CD14-positive monocyte (primary cell): ENCODE measurements at regions not wholly inside any gene's neighbourhood (a gene's known extent, or its start where the extent isn't known, plus 50 kb on each side); places are given as distances from the start of the nearest gene placed in this dataset.

Experiments used
- DNase-seq, 3 donors: peaks; one replicate each; pipeline ENCODE4 v3.0.0-alpha.2; 2011 to 2022
- H2AFZ ChIP-seq: 2 replicates; pipeline ENCODE4 v1.6.0; 2012; ENCODE audit warnings: mild to moderate bottlenecking, low read depth, low read length, inconsistent platforms; ENCODE audit not compliant: insufficient read depth, poor library complexity, severe bottlenecking
- H3K27ac ChIP-seq, 2 donors: 1 replicate in 1 of 2; 2 replicates in 1 of 2; pipeline ENCODE4 v1.5.1; 2012 to 2013; ENCODE audit warnings: low read length in 2 of 2, control low read depth in 1 of 2, inconsistent platforms in 1 of 2, low read depth in 1 of 2, mild to moderate bottlenecking in 1 of 2
- H3K27me3 ChIP-seq, 2 donors: one replicate each; pipeline versions ENCODE4 v1.6.0 to v1.6.1; 2011 to 2013; ENCODE audit warnings: low read length in 2 of 2; ENCODE audit not compliant: control insufficient read depth in 2 of 2, insufficient read depth in 2 of 2
- H3K36me3 ChIP-seq, 2 donors: replicated peaks in 1 of 2; 1 replicate in 1 of 2; 2 replicates in 1 of 2; pipeline versions ENCODE4 v1.5.1 to v1.6.1; 2012 to 2013; ENCODE audit warnings: low read length in 2 of 2, control low read depth in 1 of 2, inconsistent platforms in 1 of 2, mild to moderate bottlenecking in 1 of 2; ENCODE audit not compliant: insufficient read depth in 2 of 2, control insufficient read depth in 1 of 2
- H3K4me1 ChIP-seq, 2 donors: 1 replicate in 1 of 2; 2 replicates in 1 of 2; pipeline versions ENCODE4 v1.5.1 to v1.6.1; 2012 to 2013; ENCODE audit warnings: low read length in 2 of 2, control low read depth in 1 of 2, inconsistent platforms in 1 of 2, mild to moderate bottlenecking in 1 of 2, moderate library complexity in 1 of 2; ENCODE audit not compliant: insufficient read depth in 2 of 2, control insufficient read depth in 1 of 2
- H3K4me2 ChIP-seq: replicated peaks from 2 replicates; pipeline ENCODE3; 2012; ENCODE audit warnings: low read length, moderate library complexity, mild to moderate bottlenecking; ENCODE audit not compliant: poor library complexity, severe bottlenecking; ENCODE audit errors: extremely low read depth
- H3K4me3 ChIP-seq, 3 experiments: fragments of 200-600 bp in 1 of 3; sonication (generic) in 1 of 3; replicated peaks in 1 of 3; 1 replicate in 2 of 3; 2 replicates in 1 of 3; pipeline ENCODE4 v1.5.1; 2011 to 2013; ENCODE audit warnings: low read length in 3 of 3, mild to moderate bottlenecking in 3 of 3, control low read depth in 2 of 3, low read depth in 2 of 3, inconsistent platforms in 1 of 3, moderate library complexity in 1 of 3
- H3K79me2 ChIP-seq: 2 replicates; pipeline ENCODE4 v1.6.0; 2012; ENCODE audit warnings: mild to moderate bottlenecking, control low read depth, inconsistent platforms, low read length, moderate library complexity; ENCODE audit not compliant: insufficient read depth
- H3K9ac ChIP-seq: 2 replicates; pipeline ENCODE4 v1.6.0; 2017; ENCODE audit warnings: low read length, mild to moderate bottlenecking; ENCODE audit not compliant: insufficient read depth, poor library complexity, severe bottlenecking
- H3K9me3 ChIP-seq, 2 donors: replicated peaks in 1 of 2; 1 replicate in 1 of 2; 2 replicates in 1 of 2; pipeline versions ENCODE4 v1.5.1 to v1.6.1; 2012 to 2013; ENCODE audit warnings: low read length in 2 of 2, control low read depth in 1 of 2; ENCODE audit not compliant: control insufficient read depth in 1 of 2, insufficient read depth in 1 of 2
- H4K20me1 ChIP-seq: 2 replicates; pipeline ENCODE4 v1.6.0; 2012; ENCODE audit warnings: mild to moderate bottlenecking, low read length, control low read depth, moderate library complexity; ENCODE audit not compliant: insufficient read depth
- H3K27ac Mint-ChIP-seq, 7 donors: one replicate each; pipeline ENCODE4 v1.8.0; 2020; ENCODE audit warnings: mild to moderate bottlenecking in 7 of 7, mixed read lengths in 7 of 7, moderate library complexity in 6 of 7, inconsistent platforms in 2 of 7
- H3K27me3 Mint-ChIP-seq, 3 donors: one replicate each; pipeline ENCODE4 v1.8.0; 2021 to 2022; ENCODE audit warnings: low read depth in 3 of 3, mild to moderate bottlenecking in 3 of 3, mixed read lengths in 3 of 3, moderate library complexity in 3 of 3, inconsistent platforms in 1 of 3
- H3K36me3 Mint-ChIP-seq, 2 donors: one replicate each; pipeline ENCODE4 v1.8.0; 2020; ENCODE audit warnings: mixed read lengths in 2 of 2, inconsistent platforms in 1 of 2, mild to moderate bottlenecking in 1 of 2
- H3K4me1 Mint-ChIP-seq: one replicate; pipeline ENCODE4 v1.8.0; 2020; ENCODE audit warnings: mild to moderate bottlenecking, mixed read lengths
- H3K4me3 Mint-ChIP-seq, 2 donors: one replicate each; pipeline ENCODE4 v1.8.0; 2020; ENCODE audit warnings: mild to moderate bottlenecking in 2 of 2, mixed read lengths in 2 of 2, moderate library complexity in 1 of 2
- H3K9me3 Mint-ChIP-seq, 7 donors: one replicate each; pipeline ENCODE4 v1.8.0; 2020 to 2022; ENCODE audit warnings: mixed read lengths in 7 of 7, mild to moderate bottlenecking in 6 of 7, moderate library complexity in 6 of 7, inconsistent platforms in 2 of 7
- WGBS: methylation state at CpG from one replicate; pipeline ENCODE4 v1.1.5; 2013; ENCODE audit warnings: missing lambda C conversion rate; ENCODE audit not compliant: insufficient coverage; 5-methylcytosine and 5-hydroxymethylcytosine counted together
- intact Hi-C, 2 donors: fragments of 100-400 bp; cut with micrococcal nuclease; formaldehyde crosslinking; loops; one replicate each; pipeline versions ENCODE4 v1.15.0 to v1.15.1; 2023
- TF ChIP-seq, protein P1 (sequence below): fragments of 200-600 bp; IDR thresholded peaks from one replicate; pipeline ENCODE4 v1.8.0; 2022; ENCODE audit warnings: antibody characterized with exemption, mild to moderate bottlenecking

- peaks cover 1 to 20% (median 8%) of the 10 kb centered on the region in 7 donors for H3K9me3 Mint-ChIP-seq
- intact Hi-C loops, result no loop called here
- DNase-seq, result no peak
- no peaks in the 10 kb centered on the region for H3K27me3 ChIP-seq
- H3K4me2 ChIP-seq, result no peak overlapping the region
- no CpG with 5 or more reads among the region's 1 CpG for WGBS
- H3K36me3 Mint-ChIP-seq, result no peaks in the 10 kb centered on the region
- H4K20me1 ChIP-seq, result no peaks in the 10 kb centered on the region
- no peak overlapping the region for H3K9ac ChIP-seq
- no peak overlapping the region for H2AFZ ChIP-seq
- no peaks in the 10 kb centered on the region for H3K79me2 ChIP-seq
- no peaks in the 10 kb centered on the region for H3K4me1 Mint-ChIP-seq
- H3K27ac ChIP-seq, result no peak overlapping the region
- peaks cover 0 to 4% (median 1%) of the 10 kb centered on the region in 3 donors for H3K27me3 Mint-ChIP-seq
- H3K9me3 ChIP-seq, result no peaks in the 10 kb centered on the region
- no peaks in the 10 kb centered on the region for H3K4me1 ChIP-seq
- no peak overlapping the region for H3K4me3 Mint-ChIP-seq
- TF ChIP-seq, protein P1, sequence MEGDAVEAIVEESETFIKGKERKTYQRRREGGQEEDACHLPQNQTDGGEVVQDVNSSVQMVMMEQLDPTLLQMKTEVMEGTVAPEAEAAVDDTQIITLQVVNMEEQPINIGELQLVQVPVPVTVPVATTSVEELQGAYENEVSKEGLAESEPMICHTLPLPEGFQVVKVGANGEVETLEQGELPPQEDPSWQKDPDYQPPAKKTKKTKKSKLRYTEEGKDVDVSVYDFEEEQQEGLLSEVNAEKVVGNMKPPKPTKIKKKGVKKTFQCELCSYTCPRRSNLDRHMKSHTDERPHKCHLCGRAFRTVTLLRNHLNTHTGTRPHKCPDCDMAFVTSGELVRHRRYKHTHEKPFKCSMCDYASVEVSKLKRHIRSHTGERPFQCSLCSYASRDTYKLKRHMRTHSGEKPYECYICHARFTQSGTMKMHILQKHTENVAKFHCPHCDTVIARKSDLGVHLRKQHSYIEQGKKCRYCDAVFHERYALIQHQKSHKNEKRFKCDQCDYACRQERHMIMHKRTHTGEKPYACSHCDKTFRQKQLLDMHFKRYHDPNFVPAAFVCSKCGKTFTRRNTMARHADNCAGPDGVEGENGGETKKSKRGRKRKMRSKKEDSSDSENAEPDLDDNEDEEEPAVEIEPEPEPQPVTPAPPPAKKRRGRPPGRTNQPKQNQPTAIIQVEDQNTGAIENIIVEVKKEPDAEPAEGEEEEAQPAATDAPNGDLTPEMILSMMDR, result no peak
- H3K4me3 ChIP-seq, result no peak overlapping the region
- no peak overlapping the region for H3K27ac Mint-ChIP-seq
- no peaks in the 10 kb centered on the region for H3K36me3 ChIP-seq
Measured at GRCh38 chr5:32889078-32889477, 178.0 kb downstream of the NPR3 start.

DNA sequence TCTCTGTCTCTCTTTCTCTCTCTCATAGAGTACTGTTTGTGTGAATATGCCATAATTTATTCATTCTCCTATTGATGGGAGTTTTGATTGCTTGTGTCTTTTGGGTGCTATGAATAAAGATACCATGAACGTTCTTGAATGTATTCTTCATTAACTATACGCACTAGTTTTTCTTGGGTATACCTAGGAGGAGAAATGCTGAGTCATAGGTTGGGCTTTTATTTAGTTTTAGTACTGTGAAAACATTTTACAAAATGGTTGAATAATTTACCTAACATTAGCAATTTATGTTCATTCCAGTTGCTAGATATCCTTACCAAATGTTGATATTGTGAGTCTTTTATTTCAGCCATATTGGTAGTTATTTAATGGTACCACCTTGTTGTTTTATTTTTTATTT is 192.5 kb downstream of the NPR3 start:
- no peak overlapping the region for H3K9ac ChIP-seq
- H3K4me2 ChIP-seq, result no peak overlapping the region
- H3K27ac ChIP-seq, result no peak overlapping the region
- intact Hi-C loops, result no loop called here
- no peak for DNase-seq
- H3K4me3 Mint-ChIP-seq, result no peak overlapping the region
- no peaks in the 10 kb centered on the region for H3K4me1 ChIP-seq
- no peak overlapping the region for H2AFZ ChIP-seq
- H3K9me3 ChIP-seq, result peaks cover 0 to 12% of the 10 kb centered on the region in 2 donors
- H3K79me2 ChIP-seq, result no peaks in the 10 kb centered on the region
- WGBS, result no CpG with 5 or more reads among the region's 2 CpGs
- peaks cover 7 to 25% (median 13%) of the 10 kb centered on the region in 7 donors for H3K9me3 Mint-ChIP-seq
- TF ChIP-seq, protein P1, result no peak
- H3K27me3 ChIP-seq, result no peaks in the 10 kb centered on the region
- H3K4me1 Mint-ChIP-seq, result no peaks in the 10 kb centered on the region
- no peak overlapping the region for H3K4me3 ChIP-seq
- H3K27ac Mint-ChIP-seq, result no peak overlapping the region
- no peaks in the 10 kb centered on the region for H3K36me3 ChIP-seq
- no peaks in the 10 kb centered on the region for H3K27me3 Mint-ChIP-seq
- no peaks in the 10 kb centered on the region for H3K36me3 Mint-ChIP-seq
- H4K20me1 ChIP-seq, result no peaks in the 10 kb centered on the region
